ENCODE measurements at regions not wholly inside any gene's neighbourhood (a gene's known extent, or its start where the extent isn't known, plus 50 kb on each side); places are given as distances from the start of the nearest gene placed in this dataset. TPM values are rescaled to one million over a fixed set of nuclear protein-coding genes. Genes with fewer than 3 reads are reported as not detected.

Small RNA genes lying in the stretch of these regions (small RNA-seq; reads per million reads assigned to genes)
- gene AC004004.1 (ENCODE audit: low replicate concordance), result not detected
